22Rv1 (cell line): ENCODE measurements at regions not wholly inside any gene's neighbourhood (a gene's known extent, or its start where the extent isn't known, plus 50 kb on each side); places are given as distances from the start of the nearest gene placed in this dataset.

Experiments
- H3K27ac ChIP-seq: fragments of 450-650 bp; 2 replicates; pipeline ENCODE4 v1.5.1; 2017
- CTCF ChIP-seq: fragments of 450-650 bp; IDR thresholded peaks from 2 replicates; pipeline ENCODE4 v1.5.1; 2017; ENCODE audit warnings: mild to moderate bottlenecking
- ZFX ChIP-seq: fragments of 450-650 bp; IDR thresholded peaks from 2 replicates; pipeline ENCODE4 v1.6.1; 2017; ENCODE audit warnings: antibody characterized with exemption, borderline replicate concordance

DNA sequence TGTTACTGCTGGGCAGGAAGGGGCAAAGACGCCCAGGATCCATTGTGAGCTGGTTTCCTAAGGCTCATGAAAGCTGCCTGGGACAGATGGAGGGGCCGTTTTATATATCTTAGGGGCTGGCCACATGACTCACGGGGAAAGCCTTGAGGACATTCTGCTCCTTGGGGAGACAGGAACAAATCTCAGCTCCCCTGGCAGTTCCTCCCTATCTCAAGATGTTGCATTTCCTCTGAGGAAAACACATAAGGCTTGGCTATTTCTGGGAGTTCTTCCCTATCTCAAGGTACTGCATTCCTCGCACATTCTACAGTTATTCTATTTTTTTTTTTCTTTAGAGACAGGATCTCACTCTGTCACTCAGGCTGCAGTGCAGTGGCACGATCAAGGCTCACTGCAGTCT is 804.6 kb upstream of the TENM3 start:
- H3K27ac ChIP-seq = no peak overlapping the region
- TF ChIP-seq CTCF (no peak), ZFX (no peak)

GRCh38 chr4:181443021-181443420 is 800.2 kb upstream of the TENM3 start:
- H3K27ac ChIP-seq = no peak overlapping the region
- TF ChIP-seq ZFX = no peak

GRCh38 chr4:181465826-181466225 is 777.4 kb upstream of the TENM3 start:
- no peak for TF ChIP-seq ZFX
- TF ChIP-seq CTCF = no peak
- H3K27ac ChIP-seq = no peak overlapping the region

DNA sequence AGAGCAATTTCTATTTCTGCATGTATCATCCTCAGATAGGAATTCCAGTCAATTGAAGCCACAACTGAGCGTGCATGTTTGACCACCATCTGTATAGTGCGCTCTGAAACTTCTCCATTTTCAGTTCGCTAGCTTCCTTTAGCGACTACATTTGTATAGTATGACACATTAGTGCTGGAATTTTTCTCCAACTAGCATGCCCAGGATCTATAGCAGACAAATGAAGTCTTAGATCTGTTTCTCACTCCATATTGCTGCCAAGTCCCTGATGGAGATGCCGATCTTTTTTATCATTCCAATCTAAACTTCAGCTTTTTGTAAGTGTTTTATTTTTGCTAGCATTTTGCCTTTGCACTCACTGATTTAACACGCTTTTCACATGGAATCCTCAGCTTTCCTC is 774.8 kb upstream of the TENM3 start:
- TF ChIP-seq CTCF (no peak), ZFX (no peak)
- H3K27ac ChIP-seq = no peak overlapping the region

- TF ChIP-seq CTCF = no peak
- no peak for TF ChIP-seq ZFX
- H3K27ac ChIP-seq = no peak overlapping the region
Measured at GRCh38 chr4:181470306-181470705, 772.9 kb upstream of the TENM3 start.

DNA sequence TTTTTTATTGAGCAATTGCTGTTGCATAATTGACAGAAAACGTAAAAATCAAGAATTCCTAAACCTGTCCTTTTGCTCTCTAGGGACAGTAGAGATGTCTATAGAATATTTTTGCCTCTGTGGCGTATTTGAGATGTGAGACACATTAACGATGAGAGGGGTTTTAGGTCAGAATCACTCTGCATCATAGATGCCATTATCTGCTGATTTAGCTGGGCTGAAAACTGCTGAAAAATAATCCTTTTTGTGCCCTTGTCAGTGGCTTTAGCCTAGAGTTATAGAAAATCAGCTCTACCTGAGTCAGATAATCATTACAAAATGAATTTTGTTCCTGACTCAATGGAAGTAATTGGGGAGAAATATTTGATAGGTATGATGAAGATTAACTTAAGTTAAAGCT is 767.8 kb upstream of the TENM3 start:
- TF ChIP-seq CTCF (no peak), ZFX (no peak)

GRCh38 chr4:181475781-181476507 is 767.3 kb upstream of the TENM3 start:
- no peak overlapping the region for H3K27ac ChIP-seq
- no peak for TF ChIP-seq CTCF
- no peak for TF ChIP-seq ZFX

More for the DNA sequence above, 767.8 kb upstream of the TENM3 start:
- no peak overlapping the region for H3K27ac ChIP-seq

DNA sequence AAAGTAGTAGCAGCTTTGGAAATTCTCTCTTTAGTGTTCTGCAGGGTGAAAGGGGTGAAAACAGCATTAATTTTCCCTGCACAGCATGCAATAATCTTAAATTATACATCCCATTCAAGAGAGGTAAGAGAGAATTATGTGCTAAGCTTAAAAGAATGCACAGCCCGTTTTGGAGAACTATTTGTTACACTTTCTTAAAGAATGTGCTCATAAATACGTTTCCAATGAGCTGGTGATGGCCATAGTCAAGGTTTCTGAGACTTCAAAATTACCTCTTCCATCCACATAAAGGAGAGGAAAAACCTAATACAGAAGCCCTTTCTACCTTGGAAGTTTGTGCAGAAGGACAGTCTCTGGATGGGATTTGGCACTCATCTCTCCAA is 766.7 kb upstream of the TENM3 start:
- TF ChIP-seq ZFX (no peak), CTCF (no peak)

More for the DNA sequence above, 766.7 kb upstream of the TENM3 start:
- no peak overlapping the region for H3K27ac ChIP-seq
